K562 (cell line): ENCODE measurements at regions not wholly inside any gene's neighbourhood (a gene's known extent, or its start where the extent isn't known, plus 50 kb on each side); places are given as distances from the start of the nearest gene placed in this dataset.

Experiments
- ATAC-seq: fragments of 200-7000 bp; cut with Tn5 transposase; 3 replicates; pipeline ENCODE4 v1.9.1; 2020; ENCODE audit warnings: moderate library complexity
- BruUV-seq: library from RNA; stranded (reverse); fragments of 400-500 nt; replicated peaks from 2 replicates; lab custom pipeline; 2021; lab: Mats Ljungman, UMichigan
- CTCF ChIA-PET: fragments of 300-600 bp; formaldehyde crosslinking; extraction: SDS; loops from one replicate; lab custom pipeline; 2021; ENCODE audit warnings: low intra/inter-chr PET ratio; lab: Yijun Ruan, JAX
- POLR2A ChIA-PET: fragments of 300-600, 350-650 bp; sonication (Branson Sonifier 250); formaldehyde crosslinking; extraction: SDS; loops from one replicate; lab custom pipeline; 2021; ENCODE audit warnings: antibody characterized with exemption, inconsistent platforms; lab: Yijun Ruan, JAX
- DNase-seq, 4 experiments: peaks; one replicate each; pipeline versions ENCODE4 v3.0.0 to v3.0.0-alpha.2; 2011 to 2018; ENCODE audit warnings: low spot score in 3 of 4, mixed read lengths in 3 of 4; ENCODE audit errors: extremely low read depth in 1 of 4
- FAIRE-seq: peaks from 2 replicates; lab custom pipeline; 2011; peaks lifted over from hg19 to GRCh38; lab: Jason Lieb, UNC
- H2AFZ ChIP-seq: 2 replicates; pipeline ENCODE4 v1.6.0; 2011; ENCODE audit warnings: low read depth, low read length, control low read depth, inconsistent platforms
- H3K27ac ChIP-seq: fragments of 200-600 bp; 3 replicates; pipeline ENCODE4 v1.8.0; 2011; ENCODE audit warnings: low read depth, mild to moderate bottlenecking, control low read depth, inconsistent platforms, low read length, moderate library complexity, mixed read lengths; ENCODE audit errors: extremely low read depth
- H3K27me3 ChIP-seq, 2 experiments: fragments of 300-600 bp in 1 of 2; 2 replicates in 1 of 2; 3 replicates in 1 of 2; pipeline versions ENCODE4 v1.6.0 to v1.8.0; 2011; ENCODE audit warnings: inconsistent platforms in 2 of 2, low read length in 2 of 2, mild to moderate bottlenecking in 1 of 2, mixed read lengths in 1 of 2, moderate library complexity in 1 of 2; ENCODE audit not compliant: control insufficient read depth in 2 of 2, insufficient read depth in 2 of 2
- H3K36me3 ChIP-seq: fragments of 300-600 bp; 3 replicates; pipeline ENCODE4 v1.8.0; 2011; ENCODE audit warnings: mild to moderate bottlenecking, low read length, inconsistent platforms; ENCODE audit not compliant: control insufficient read depth, insufficient read depth
- H3K4me1 ChIP-seq, 2 experiments: fragments of 200-600 bp in 1 of 2; replicated peaks in 1 of 2; 2 replicates in 1 of 2; 3 replicates in 1 of 2; pipeline versions ENCODE4 v1.5.1 to v1.8.0; 2011; ENCODE audit warnings: inconsistent platforms in 2 of 2, low read length in 2 of 2, mild to moderate bottlenecking in 1 of 2, mixed read lengths in 1 of 2, moderate library complexity in 1 of 2; ENCODE audit not compliant: control insufficient read depth in 2 of 2, insufficient read depth in 2 of 2
- H3K4me2 ChIP-seq: 2 replicates; pipeline ENCODE4 v1.6.1; 2011; ENCODE audit warnings: low read length, control low read depth, inconsistent platforms, mixed read lengths; ENCODE audit not compliant: insufficient read depth
- H3K4me3 ChIP-seq: fragments of 200-600 bp; sonication (generic), shearing (Covaris generic); 2 replicates; pipeline ENCODE4 v1.5.1; 2016; ENCODE audit warnings: control low read depth, inconsistent platforms
- H3K79me2 ChIP-seq: fragments of 200-600 bp; 3 replicates; pipeline ENCODE4 v1.8.0; 2011; ENCODE audit warnings: low read length, inconsistent platforms; ENCODE audit not compliant: control insufficient read depth, insufficient read depth
- H3K9ac ChIP-seq, 2 experiments: 2 replicates each; pipeline versions ENCODE4 v1.6.0 to v1.6.1; 2011; ENCODE audit warnings: low read depth in 2 of 2, low read length in 2 of 2, control low read depth in 1 of 2, inconsistent platforms in 1 of 2, mild to moderate bottlenecking in 1 of 2, mixed read lengths in 1 of 2; ENCODE audit not compliant: insufficient read depth in 1 of 2
- H3K9me1 ChIP-seq: one replicate; pipeline ENCODE4 v1.6.0; 2011; ENCODE audit warnings: inconsistent platforms, mild to moderate bottlenecking, low read length, moderate library complexity; ENCODE audit not compliant: control insufficient read depth, insufficient read depth
- H3K9me3 ChIP-seq: replicated peaks from 2 replicates; pipeline ENCODE4 v1.5.1; 2011; ENCODE audit warnings: low read depth, low read length, inconsistent platforms; ENCODE audit not compliant: control insufficient read depth, insufficient read depth
- H4K20me1 ChIP-seq: replicated peaks from 2 replicates; pipeline ENCODE4 v1.6.1; 2011; ENCODE audit warnings: low read length, inconsistent platforms, mixed read lengths; ENCODE audit not compliant: control insufficient read depth, insufficient read depth
- CTCF ChIP-seq, 3 experiments: IDR thresholded peaks in 2 of 3; conservative IDR thresholded peaks in 1 of 3; 2 replicates each; pipeline ENCODE4 v1.5.1; 2011 to 2012; ENCODE audit warnings: low read length in 3 of 3, mild to moderate bottlenecking in 3 of 3, control low read depth in 2 of 3, improper control_type of control experiment in 1 of 3, inconsistent platforms in 1 of 3, low read depth in 1 of 3, mixed read lengths in 1 of 3, moderate library complexity in 1 of 3; ENCODE audit not compliant: insufficient read depth in 2 of 3
- FOXP4 ChIP-seq: sonication (generic); formaldehyde crosslinking; IDR thresholded peaks from 2 replicates; pipeline ENCODE4 v1.8.0; 2022; ENCODE audit warnings: mild to moderate bottlenecking, missing genetic modification reagents, borderline replicate concordance
- HIVEP1 ChIP-seq: fragments of 250-450 bp; sonication (Bioruptor Pico); IDR thresholded peaks from 2 replicates; pipeline ENCODE4 v1.4.0; 2020; ENCODE audit warnings: mild to moderate bottlenecking
- NFIX ChIP-seq: fragments of 250-450 bp; sonication (Bioruptor Pico); IDR thresholded peaks from 2 replicates; pipeline ENCODE4 v1.4.0; 2020; ENCODE audit warnings: low read depth, mild to moderate bottlenecking, moderate library complexity
- ZNF274 ChIP-seq: IDR thresholded peaks from 2 replicates; pipeline ENCODE4 v1.6.1; 2011; ENCODE audit warnings: low read depth, mild to moderate bottlenecking, low read length, moderate library complexity, borderline replicate concordance
- ZNF707 ChIP-seq: fragments of 250-450 bp; sonication (Bioruptor Pico); conservative IDR thresholded peaks from 2 replicates; pipeline ENCODE4 v1.8.0; 2022; ENCODE audit warnings: inconsistent platforms, mild to moderate bottlenecking, moderate library complexity
- WGBS: fragments of 100-300 bp; shearing (Covaris generic); methylation state at CpG from one replicate; pipeline ENCODE4 v1.1.6; 2016; ENCODE audit warnings: low coverage, mixed read lengths; ENCODE audit not compliant: insufficient coverage; ENCODE audit errors: missing lambda C conversion rate; 5-methylcytosine and 5-hydroxymethylcytosine counted together
- in situ Hi-C: fragments of 300-500 bp; cut with MboI; formaldehyde crosslinking; loops from 4 replicates; pipeline ENCODE4 v1.15.0; 2018; ENCODE audit warnings: inconsistent platforms, mixed read lengths
- intact Hi-C: fragments of 100-400 bp; cut with micrococcal nuclease; formaldehyde crosslinking; loops from 2 replicates; pipeline ENCODE4 v1.14.2; 2022

GRCh38 chr9:79224672-79225433, 346.9 kb upstream of the TLE4 start (continued):
- no peak for TF ChIP-seq FOXP4 (CRISPR knock-in tag)
- TF ChIP-seq, all 486 proteins: peak for 0

- no peak overlapping the region for H3K9ac ChIP-seq
- no peaks in the 10 kb centered on the region for H3K36me3 ChIP-seq
- H3K9me1 ChIP-seq, result no peaks in the 10 kb centered on the region
- TF ChIP-seq ZNF274, result no peak
- 0 out of 6 replicates have a peak, but pooled peaks of 1 of the 3 experiments have one; percentile 10 for TF ChIP-seq CTCF (IDR thresholded peaks at IDR 0.05 in 2 of 3, conservative IDR thresholded peaks at IDR 0.05 in 1 of 3; ENCODE audit: insufficient read depth in 2 of 3, low read depth in 1 of 3, low read length in 3 of 3)
- no peak for TF ChIP-seq ZNF707 (CRISPR knock-in tag)
- no peak for TF ChIP-seq NFIX
- TF ChIP-seq HIVEP1, result no peak
- no peaks in the 10 kb centered on the region for H3K27me3 ChIP-seq
- FAIRE-seq (no peak), ATAC-seq (no peak), DNase-seq (peak in 3 of 4 experiments; percentile 6 to 19 (median 8))
- H3K4me1 ChIP-seq, result no peaks in the 10 kb centered on the region
- intact Hi-C loops (no loop called here), in situ Hi-C loops (no loop called here)
- H4K20me1 ChIP-seq, result no peaks in the 10 kb centered on the region
- ChIA-PET CTCF (no interaction called here), POLR2A (no interaction called here)
- H3K4me3 ChIP-seq, result no peak overlapping the region
- no peak overlapping the region for H3K27ac ChIP-seq
- H3K9me3 ChIP-seq, result no peaks in the 10 kb centered on the region
- WGBS, result 3% methylated on average over 2 of the region's 2 CpGs
- BruUV-seq, result no TSS peak
- no peak overlapping the region for H3K4me2 ChIP-seq
- H3K79me2 ChIP-seq, result no peaks in the 10 kb centered on the region
- H2AFZ ChIP-seq, result no peak overlapping the region
These were observed 338.2 kb upstream of the TLE4 start for GRCh38 chr9:79233542-79233941.
